ENCODE measurements at regions not wholly inside any gene's neighbourhood (a gene's known extent, or its start where the extent isn't known, plus 50 kb on each side); places are given as distances from the start of the nearest gene placed in this dataset.

DNA sequence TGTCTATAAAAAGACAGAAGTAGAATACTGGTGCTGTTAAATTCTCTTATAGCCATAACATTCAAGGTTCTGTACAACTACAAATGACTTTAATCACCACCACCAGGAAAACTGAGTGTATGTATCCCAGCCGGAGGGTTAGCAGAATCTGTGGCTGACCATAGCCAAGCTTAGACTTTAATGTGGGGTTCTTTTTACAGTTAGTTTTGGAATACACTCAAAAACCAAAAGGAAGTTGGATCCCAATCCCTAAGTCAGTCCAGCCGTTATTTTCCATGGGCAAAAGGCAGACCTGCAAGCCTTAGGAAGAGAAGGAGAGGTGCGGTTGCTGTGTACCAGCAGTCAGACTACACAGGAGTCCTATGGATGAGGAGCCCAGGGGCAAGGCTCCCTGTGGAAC is 179.8 kb downstream of the ENC1 start:
- CTCF ChIA-PET, result interaction anchor here (1.6 kb wide), 1 partner anchor 19 kb away, joined by 4 read pairs; no protein-coding TSS in a partner anchor
- peaks cover 6% of the 10 kb centered on the region for H3K27me3 ChIP-seq (ENCODE audit: control insufficient read depth, insufficient read depth, low read length)
- H3K4me3 ChIP-seq (ENCODE audit: low read depth, low read length), result no peak overlapping the region
- H3K36me3 ChIP-seq (ENCODE audit: control insufficient read depth, insufficient read depth, low read length), result no peaks in the 10 kb centered on the region
- POLR2A ChIA-PET, result no interaction called here
- no peak for DNase-seq (ENCODE audit: low read depth)
- no peak for TF ChIP-seq CTCF (IDR thresholded peaks at IDR 0.05; ENCODE audit: insufficient read depth, low read depth, low read length)

GRCh38 chr5:74459984-74460383 is 180.5 kb downstream of the ENC1 start:
- CTCF ChIA-PET, result interaction anchor here (0.6 kb wide), 1 partner anchor 149 kb away, joined by 3 read pairs; no protein-coding TSS in a partner anchor

GRCh38 chr5:74457876-74458275 is 182.7 kb downstream of the ENC1 start:
- Histone ChIP-seq H3K36me3 (ENCODE audit: control insufficient read depth, insufficient read depth, low read length) (no peaks in the 10 kb centered on the region), H3K4me3 (ENCODE audit: low read depth, low read length) (no peak overlapping the region), H3K27me3 (ENCODE audit: control insufficient read depth, insufficient read depth, low read length) (peaks cover 4% of the 10 kb centered on the region)
- ChIA-PET POLR2A (no interaction called here), CTCF (interaction anchor here (1.0 kb wide), 1 partner anchor 128 kb away, joined by 3 read pairs; no protein-coding TSS in a partner anchor)
- TF ChIP-seq CTCF (IDR thresholded peaks at IDR 0.05; ENCODE audit: insufficient read depth, low read depth, low read length), result no peak
- no peak for DNase-seq (ENCODE audit: low read depth)

More at GRCh38 chr5:74459984-74460383, 180.5 kb downstream of the ENC1 start:
- DNase-seq (ENCODE audit: low read depth), result no peak
- POLR2A ChIA-PET, result no interaction called here
- Histone ChIP-seq H3K36me3 (ENCODE audit: control insufficient read depth, insufficient read depth, low read length) (no peaks in the 10 kb centered on the region), H3K27me3 (ENCODE audit: control insufficient read depth, insufficient read depth, low read length) (peaks cover 6% of the 10 kb centered on the region), H3K4me3 (ENCODE audit: low read depth, low read length) (no peak overlapping the region)
- TF ChIP-seq CTCF (IDR thresholded peaks at IDR 0.05; ENCODE audit: insufficient read depth, low read depth, low read length), result no peak

DNA sequence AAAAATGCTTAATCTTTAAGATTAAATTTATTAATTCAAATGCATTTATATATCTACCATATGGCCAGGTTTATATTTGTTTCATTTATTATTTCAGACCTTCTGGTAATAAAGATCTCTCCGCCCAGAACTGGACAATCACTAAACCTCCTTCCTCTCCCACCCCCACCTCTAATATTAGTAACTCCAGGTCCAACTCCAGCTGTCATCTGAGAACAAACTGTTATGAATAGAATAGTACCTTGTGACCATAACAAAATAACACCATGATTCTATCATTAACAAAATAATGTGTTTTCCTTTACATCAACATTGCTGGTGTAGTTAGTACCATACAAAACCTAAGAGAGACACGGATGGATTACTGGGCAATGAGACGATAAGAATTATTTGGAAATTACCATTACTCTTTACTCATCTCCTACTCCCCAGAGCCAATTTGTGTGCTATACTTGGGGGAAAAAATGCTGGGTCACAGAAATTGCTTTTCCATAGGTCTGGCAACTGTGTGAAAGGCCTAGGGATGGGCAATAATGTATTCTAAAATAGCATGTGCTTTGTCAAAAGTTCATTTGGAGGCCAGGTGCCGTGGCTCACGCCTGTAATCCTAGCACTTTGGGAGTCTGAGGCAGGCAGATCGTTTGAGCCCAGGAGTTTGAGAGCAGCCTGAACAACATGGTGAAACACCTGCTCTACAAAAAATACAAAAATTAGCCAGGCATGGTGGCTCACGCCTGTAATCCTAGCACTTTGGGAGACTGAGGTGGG is 186.1 kb downstream of the ENC1 start:
- POLR2A ChIA-PET, result no interaction called here

More for the DNA sequence above, 186.1 kb downstream of the ENC1 start:
- Histone ChIP-seq H3K27me3 (ENCODE audit: control insufficient read depth, insufficient read depth, low read length) (no peaks in the 10 kb centered on the region; the same call in 1 of the 2 replicates), H3K4me3 (ENCODE audit: low read depth, low read length) (no peak overlapping the region), H3K36me3 (ENCODE audit: control insufficient read depth, insufficient read depth, low read length) (no peaks in the 10 kb centered on the region)
- CTCF ChIA-PET, result interaction anchor here (0.9 kb wide), 1 partner anchor 10 kb away, joined by 3 read pairs; no protein-coding TSS in a partner anchor
- DNase-seq (ENCODE audit: low read depth), result no peak
- TF ChIP-seq CTCF (IDR thresholded peaks at IDR 0.05; ENCODE audit: insufficient read depth, low read depth, low read length), result no peak

Data from BJ (cell line).